Endothelial cell (in vitro differentiated cells): ENCODE measurements at regions not wholly inside any gene's neighbourhood (a gene's known extent, or its start where the extent isn't known, plus 50 kb on each side); places are given as distances from the start of the nearest gene placed in this dataset.

Experiments used
- DNase-seq: peaks from one replicate; pipeline ENCODE4 v3.0.0; 2021; ENCODE audit warnings: low spot score
- H3K27ac Mint-ChIP-seq: one replicate; pipeline ENCODE4 v1.8.0; 2021; ENCODE audit warnings: mixed read lengths, inconsistent platforms; ENCODE audit not compliant: unreplicated experiment
- H3K27me3 Mint-ChIP-seq: one replicate; pipeline ENCODE4 v1.8.0; 2021; ENCODE audit warnings: mild to moderate bottlenecking, moderate library complexity, mixed read lengths, inconsistent platforms; ENCODE audit not compliant: unreplicated experiment
- H3K36me3 Mint-ChIP-seq: one replicate; pipeline ENCODE4 v1.8.0; 2021; ENCODE audit warnings: mild to moderate bottlenecking, low read depth, mixed read lengths, inconsistent platforms; ENCODE audit not compliant: unreplicated experiment
- H3K4me1 Mint-ChIP-seq: one replicate; pipeline ENCODE4 v1.8.0; 2021; ENCODE audit warnings: mild to moderate bottlenecking, mixed read lengths, inconsistent platforms; ENCODE audit not compliant: unreplicated experiment
- H3K4me3 Mint-ChIP-seq: one replicate; pipeline ENCODE4 v1.8.0; 2021; ENCODE audit warnings: mild to moderate bottlenecking, mixed read lengths, inconsistent platforms; ENCODE audit not compliant: unreplicated experiment
- H3K9me3 Mint-ChIP-seq: one replicate; pipeline ENCODE4 v1.8.0; 2021; ENCODE audit warnings: mixed read lengths, inconsistent platforms; ENCODE audit not compliant: unreplicated experiment
- TF ChIP-seq, protein P1 (sequence below): fragments of 200-600 bp; sonication (generic); IDR thresholded peaks from one replicate; pipeline ENCODE4 v1.5.0; 2021; ENCODE audit warnings: antibody characterized with exemption; ENCODE audit not compliant: unreplicated experiment

DNA sequence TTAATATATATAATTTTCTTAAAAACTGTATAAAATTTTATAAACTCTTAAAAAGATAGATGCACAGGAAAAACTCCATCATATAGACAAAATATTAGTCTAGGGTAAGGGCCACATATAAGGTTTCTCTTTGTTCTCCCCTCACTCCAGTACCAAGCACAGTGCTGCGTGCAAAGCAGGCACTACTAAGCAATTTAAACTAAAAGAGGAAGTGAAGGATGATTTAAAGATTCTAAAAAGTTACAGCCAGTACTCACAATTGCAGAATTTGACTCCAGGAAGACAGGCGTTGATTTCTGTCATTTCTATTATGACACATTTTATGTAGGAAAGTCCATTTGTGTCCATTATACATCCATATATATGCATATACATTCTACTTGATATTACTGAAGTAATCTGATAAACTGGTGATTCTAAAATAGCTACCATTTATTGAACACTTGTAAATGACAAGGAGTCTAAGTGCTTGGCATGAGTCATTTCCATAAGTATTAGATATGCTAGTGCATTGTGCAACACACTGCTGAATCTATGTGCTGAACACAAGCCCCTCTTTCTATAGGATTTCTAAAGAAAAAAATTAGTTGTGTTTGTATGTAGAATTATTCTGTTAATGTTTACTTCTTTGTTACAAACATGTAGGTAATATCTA is 785.5 kb upstream of the ARRDC4 start:
- Mint-ChIP-seq H3K4me3 (no peak overlapping the region), H3K4me1 (no peaks in the 10 kb centered on the region), H3K27me3 (no peaks in the 10 kb centered on the region), H3K36me3 (no peaks in the 10 kb centered on the region), H3K27ac (no peak overlapping the region), H3K9me3 (no peaks in the 10 kb centered on the region)
- DNase-seq = no peak
- TF ChIP-seq, protein P1, sequence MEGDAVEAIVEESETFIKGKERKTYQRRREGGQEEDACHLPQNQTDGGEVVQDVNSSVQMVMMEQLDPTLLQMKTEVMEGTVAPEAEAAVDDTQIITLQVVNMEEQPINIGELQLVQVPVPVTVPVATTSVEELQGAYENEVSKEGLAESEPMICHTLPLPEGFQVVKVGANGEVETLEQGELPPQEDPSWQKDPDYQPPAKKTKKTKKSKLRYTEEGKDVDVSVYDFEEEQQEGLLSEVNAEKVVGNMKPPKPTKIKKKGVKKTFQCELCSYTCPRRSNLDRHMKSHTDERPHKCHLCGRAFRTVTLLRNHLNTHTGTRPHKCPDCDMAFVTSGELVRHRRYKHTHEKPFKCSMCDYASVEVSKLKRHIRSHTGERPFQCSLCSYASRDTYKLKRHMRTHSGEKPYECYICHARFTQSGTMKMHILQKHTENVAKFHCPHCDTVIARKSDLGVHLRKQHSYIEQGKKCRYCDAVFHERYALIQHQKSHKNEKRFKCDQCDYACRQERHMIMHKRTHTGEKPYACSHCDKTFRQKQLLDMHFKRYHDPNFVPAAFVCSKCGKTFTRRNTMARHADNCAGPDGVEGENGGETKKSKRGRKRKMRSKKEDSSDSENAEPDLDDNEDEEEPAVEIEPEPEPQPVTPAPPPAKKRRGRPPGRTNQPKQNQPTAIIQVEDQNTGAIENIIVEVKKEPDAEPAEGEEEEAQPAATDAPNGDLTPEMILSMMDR = no peak

DNA sequence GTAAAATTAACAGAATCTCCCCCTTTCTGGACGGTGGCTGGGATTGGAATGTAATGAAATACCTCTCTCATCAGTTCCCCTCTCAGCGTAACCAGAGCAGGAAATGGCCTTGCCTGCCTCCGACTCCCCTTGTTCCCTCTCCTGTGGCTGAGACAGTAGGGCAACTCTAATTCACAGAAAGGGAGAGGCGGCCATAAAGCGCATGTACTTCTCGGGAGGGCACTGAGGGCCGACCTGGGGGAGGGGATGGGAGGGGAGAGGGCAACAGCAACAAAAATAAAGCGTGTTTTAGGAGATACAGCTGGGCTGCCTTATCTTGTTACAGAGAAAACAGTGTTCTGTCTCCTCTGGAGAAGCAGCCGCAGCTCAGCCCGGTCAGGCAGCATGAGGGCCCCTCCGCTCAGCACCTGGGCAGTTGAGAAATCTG is 783.3 kb upstream of the ARRDC4 start:
- Mint-ChIP-seq H3K9me3 (no peaks in the 10 kb centered on the region), H3K36me3 (no peaks in the 10 kb centered on the region), H3K4me3 (no peak overlapping the region), H3K27ac (no peak overlapping the region), H3K27me3 (no peaks in the 10 kb centered on the region), H3K4me1 (no peaks in the 10 kb centered on the region)
- TF ChIP-seq, protein P1 = no peak
- DNase-seq = peak; percentile 23

DNA sequence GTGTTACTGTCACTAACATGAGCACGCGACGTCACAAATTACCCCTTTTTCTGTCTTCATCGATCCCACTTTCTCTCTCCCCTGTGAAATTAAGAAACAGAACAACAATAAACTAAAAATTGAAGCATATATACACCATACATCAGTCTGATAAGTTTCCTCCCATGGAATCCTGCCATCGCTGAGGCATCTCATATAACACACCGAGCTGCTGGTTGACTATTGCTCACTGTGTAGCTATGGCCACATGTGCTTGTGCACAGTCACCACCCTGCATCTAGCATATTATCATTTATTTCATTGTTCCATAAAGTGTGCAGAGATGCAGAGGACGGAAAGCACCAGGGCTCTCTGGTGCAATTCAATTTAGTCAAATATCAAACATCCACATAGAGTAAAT is 777.9 kb upstream of the ARRDC4 start:
- no peaks in the 10 kb centered on the region for H3K36me3 Mint-ChIP-seq
- H3K9me3 Mint-ChIP-seq = no peaks in the 10 kb centered on the region
- H3K27ac Mint-ChIP-seq = no peak overlapping the region
- no peak overlapping the region for H3K4me3 Mint-ChIP-seq
- no peaks in the 10 kb centered on the region for H3K27me3 Mint-ChIP-seq
- H3K4me1 Mint-ChIP-seq = no peaks in the 10 kb centered on the region
- TF ChIP-seq, protein P1 = no peak
- DNase-seq = no peak

DNA sequence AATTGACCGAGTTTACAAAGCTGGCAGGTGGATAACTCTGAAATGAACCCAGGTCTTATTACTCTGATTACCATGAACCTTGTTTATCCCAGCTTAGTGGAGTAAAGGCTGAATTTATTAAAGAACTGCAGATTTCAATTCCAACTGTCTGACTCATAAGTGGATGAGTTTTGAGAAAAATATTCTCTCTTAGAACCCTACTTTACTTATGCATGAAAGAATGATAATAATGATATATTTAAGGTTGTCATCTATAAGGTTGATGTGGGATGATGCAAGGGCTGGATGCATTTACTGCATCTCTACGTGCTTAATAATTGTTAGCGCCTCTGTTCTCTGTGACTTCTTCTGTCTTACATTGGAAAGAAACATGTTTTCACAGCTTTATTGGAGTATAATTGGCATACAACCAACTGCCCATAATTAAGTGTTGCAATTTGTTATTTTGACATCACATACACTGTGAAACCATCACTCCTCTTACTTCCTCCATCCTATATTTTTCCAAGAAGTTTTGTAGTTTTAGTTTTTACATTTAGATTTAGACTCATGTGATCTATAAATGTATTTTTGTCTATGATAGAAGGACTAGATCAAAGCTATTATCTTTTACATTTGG is 771.2 kb upstream of the ARRDC4 start:
- Mint-ChIP-seq H3K36me3 (no peaks in the 10 kb centered on the region), H3K27ac (no peak overlapping the region), H3K4me1 (no peaks in the 10 kb centered on the region), H3K9me3 (no peaks in the 10 kb centered on the region), H3K27me3 (no peaks in the 10 kb centered on the region), H3K4me3 (no peak overlapping the region)
- TF ChIP-seq, protein P1 = no peak
- no peak for DNase-seq

DNA sequence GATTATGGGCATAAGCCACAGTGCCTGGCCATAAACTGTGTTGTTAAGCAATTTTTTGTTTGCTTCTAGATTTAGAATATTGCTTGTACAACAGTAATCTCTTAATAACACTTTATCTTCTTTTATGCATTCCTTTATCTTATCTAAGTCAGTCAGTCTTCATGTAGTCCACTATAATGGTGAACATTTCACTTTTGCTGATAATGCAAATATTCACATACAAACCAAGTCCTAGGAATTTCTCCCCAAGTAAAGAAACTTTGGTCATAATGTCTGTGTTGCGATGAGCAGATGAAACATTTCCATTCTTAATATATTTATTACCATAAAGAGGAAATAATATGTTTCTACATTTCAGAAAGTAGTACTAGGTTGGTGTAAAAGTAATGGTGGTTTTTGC is 765.8 kb upstream of the ARRDC4 start:
- Mint-ChIP-seq H3K36me3 (no peaks in the 10 kb centered on the region), H3K9me3 (no peaks in the 10 kb centered on the region), H3K27ac (no peak overlapping the region), H3K27me3 (no peaks in the 10 kb centered on the region), H3K4me1 (no peaks in the 10 kb centered on the region), H3K4me3 (no peak overlapping the region)
- DNase-seq = no peak
- TF ChIP-seq, protein P1 = no peak
